Natural killer cell (primary cell): ENCODE measurements at regions not wholly inside any gene's neighbourhood (a gene's known extent, or its start where the extent isn't known, plus 50 kb on each side); places are given as distances from the start of the nearest gene placed in this dataset.

Source experiments
- ATAC-seq, 3 donors: fragments of 150-1000 bp in 2 of 3; fragments of 200-7000 bp in 1 of 3; cut with Tn5 transposase; 1 replicate in 1 of 3; 2 replicates in 2 of 3; pipeline ENCODE4 v1.10.0; 2021; ENCODE audit warnings: mild to moderate bottlenecking in 2 of 3, moderate library complexity in 2 of 3
- DNase-seq, 2 donors: peaks; one replicate each; pipeline versions ENCODE4 v3.0.0 to v3.0.0-alpha.2; 2013 to 2021; ENCODE audit warnings: mixed read lengths in 1 of 2
- H3K27ac ChIP-seq: one replicate; pipeline ENCODE4 v1.5.1; 2013; ENCODE audit warnings: mild to moderate bottlenecking, low read length
- H3K27me3 ChIP-seq: one replicate; pipeline ENCODE4 v1.6.1; 2013; ENCODE audit warnings: low read length; ENCODE audit not compliant: control insufficient read depth, insufficient read depth
- H3K36me3 ChIP-seq: one replicate; pipeline ENCODE4 v1.6.1; 2013; ENCODE audit warnings: low read length; ENCODE audit not compliant: control insufficient read depth, insufficient read depth
- H3K4me1 ChIP-seq: one replicate; pipeline ENCODE4 v1.6.1; 2013; ENCODE audit warnings: low read length; ENCODE audit not compliant: control insufficient read depth, insufficient read depth
- H3K4me3 ChIP-seq: one replicate; pipeline ENCODE4 v1.5.1; 2013; ENCODE audit warnings: low read length
- H3K9me3 ChIP-seq: one replicate; pipeline ENCODE4 v1.6.1; 2013; ENCODE audit warnings: low read length; ENCODE audit not compliant: control insufficient read depth, insufficient read depth
- H3K27ac Mint-ChIP-seq, 2 donors: one replicate each; pipeline ENCODE4 v1.8.0; 2022; ENCODE audit warnings: mild to moderate bottlenecking in 2 of 2, mixed read lengths in 2 of 2, moderate library complexity in 1 of 2
- H3K27me3 Mint-ChIP-seq, 2 donors: one replicate each; pipeline ENCODE4 v1.8.0; 2022; ENCODE audit warnings: low read depth in 2 of 2, mixed read lengths in 2 of 2
- H3K36me3 Mint-ChIP-seq: one replicate; pipeline ENCODE4 v1.8.0; 2022; ENCODE audit warnings: mixed read lengths
- H3K4me1 Mint-ChIP-seq, 2 donors: one replicate each; pipeline ENCODE4 v1.8.0; 2022; ENCODE audit warnings: mixed read lengths in 2 of 2
- H3K4me3 Mint-ChIP-seq: one replicate; pipeline ENCODE4 v1.8.0; 2022; ENCODE audit warnings: mild to moderate bottlenecking, moderate library complexity, mixed read lengths
- H3K9me3 Mint-ChIP-seq, 2 donors: one replicate each; pipeline ENCODE4 v1.8.0; 2022; ENCODE audit warnings: mixed read lengths in 2 of 2
- CTCF ChIP-seq: fragments of 200-600 bp; IDR thresholded peaks from one replicate; pipeline ENCODE4 v1.8.0; 2022; ENCODE audit warnings: antibody characterized with exemption
- WGBS: methylation state at CpG from one replicate; pipeline ENCODE4 v1.1.7; 2013; ENCODE audit warnings: missing lambda C conversion rate; ENCODE audit not compliant: insufficient coverage; 5-methylcytosine and 5-hydroxymethylcytosine counted together
- intact Hi-C: fragments of 100-400 bp; cut with micrococcal nuclease; formaldehyde crosslinking; loops from one replicate; pipeline ENCODE4 v1.14.2; 2022

- H3K27me3 ChIP-seq, result no peaks in the 10 kb centered on the region
- no peak overlapping the region for H3K4me3 Mint-ChIP-seq
- H3K4me3 ChIP-seq, result no peak overlapping the region
- intact Hi-C loops, result no loop called here
- ATAC-seq, result no peak
- peaks cover 0 to 2% of the 10 kb centered on the region in 2 donors for H3K4me1 Mint-ChIP-seq
- no peaks in the 10 kb centered on the region for H3K4me1 ChIP-seq
- H3K36me3 ChIP-seq, result no peaks in the 10 kb centered on the region
- TF ChIP-seq CTCF, result no peak
- H3K9me3 ChIP-seq, result no peaks in the 10 kb centered on the region
- WGBS, result 87% methylated on average over 7 of the region's 7 CpGs
- no peaks in the 10 kb centered on the region for H3K9me3 Mint-ChIP-seq
- peaks cover 11 to 13% of the 10 kb centered on the region in 2 donors for H3K27me3 Mint-ChIP-seq
- no peak overlapping the region for H3K27ac ChIP-seq
- no peak for DNase-seq
- no peak overlapping the region for H3K27ac Mint-ChIP-seq
- H3K36me3 Mint-ChIP-seq, result no peaks in the 10 kb centered on the region
Observed at GRCh38 chr10:78695846-78696245, 372.9 kb upstream of the ZMIZ1 start.

- H3K27ac Mint-ChIP-seq, result no peak overlapping the region
- WGBS, result 73% methylated on average over 4 of the region's 5 CpGs
- H3K27me3 ChIP-seq, result no peaks in the 10 kb centered on the region
- H3K4me1 ChIP-seq, result no peaks in the 10 kb centered on the region
- ATAC-seq (no peak), DNase-seq (no peak)
- H3K9me3 Mint-ChIP-seq, result no peaks in the 10 kb centered on the region
- TF ChIP-seq CTCF, result no peak
- no peak overlapping the region for H3K27ac ChIP-seq
- no peak overlapping the region for H3K4me3 Mint-ChIP-seq
- H3K9me3 ChIP-seq, result no peaks in the 10 kb centered on the region
- no peaks in the 10 kb centered on the region for H3K36me3 ChIP-seq
- H3K4me3 ChIP-seq, result no peak overlapping the region
- no peaks in the 10 kb centered on the region for H3K36me3 Mint-ChIP-seq
- peaks cover 0 to 4% of the 10 kb centered on the region in 2 donors for H3K4me1 Mint-ChIP-seq
- H3K27me3 Mint-ChIP-seq, result peaks cover 15 to 22% of the 10 kb centered on the region in 2 donors
- intact Hi-C loops, result no loop called here
Observed at GRCh38 chr10:78696791-78697395, 371.9 kb upstream of the ZMIZ1 start.

GRCh38 chr10:78699971-78700370, 368.8 kb upstream of the ZMIZ1 start:
- DNase-seq (no peak), ATAC-seq (no peak)
- Mint-ChIP-seq H3K9me3 (no peaks in the 10 kb centered on the region), H3K27me3 (peaks cover 14 to 30% of the 10 kb centered on the region in 2 donors), H3K36me3 (no peaks in the 10 kb centered on the region), H3K27ac (no peak overlapping the region), H3K4me3 (no peak overlapping the region), H3K4me1 (peaks cover 0 to 4% of the 10 kb centered on the region in 2 donors)
- intact Hi-C loops, result no loop called here
- WGBS, result 90% methylated on average over 2 of the region's 3 CpGs
- H3K9me3 ChIP-seq, result no peaks in the 10 kb centered on the region
- no peak overlapping the region for H3K4me3 ChIP-seq
- H3K27ac ChIP-seq, result no peak overlapping the region
- TF ChIP-seq CTCF, result no peak
- H3K4me1 ChIP-seq, result no peaks in the 10 kb centered on the region
- no peaks in the 10 kb centered on the region for H3K36me3 ChIP-seq
- no peaks in the 10 kb centered on the region for H3K27me3 ChIP-seq

- no peaks in the 10 kb centered on the region for H3K36me3 ChIP-seq
- intact Hi-C loops, result no loop called here
- H3K9me3 ChIP-seq, result no peaks in the 10 kb centered on the region
- H3K4me3 Mint-ChIP-seq, result no peak overlapping the region
- peaks cover 14 to 30% of the 10 kb centered on the region in 2 donors for H3K27me3 Mint-ChIP-seq
- H3K4me1 Mint-ChIP-seq, result peaks cover 0 to 4% of the 10 kb centered on the region in 2 donors
- H3K36me3 Mint-ChIP-seq, result no peaks in the 10 kb centered on the region
- no peaks in the 10 kb centered on the region for H3K4me1 ChIP-seq
- DNase-seq, result no peak
- no peak for ATAC-seq
- no peaks in the 10 kb centered on the region for H3K9me3 Mint-ChIP-seq
- no peaks in the 10 kb centered on the region for H3K27me3 ChIP-seq
- TF ChIP-seq CTCF, result no peak
- no peak overlapping the region for H3K27ac Mint-ChIP-seq
- no peak overlapping the region for H3K27ac ChIP-seq
- H3K4me3 ChIP-seq, result no peak overlapping the region
Observed at GRCh38 chr10:78700413-78700812, 368.4 kb upstream of the ZMIZ1 start.
